ENCODE measurements at regions not wholly inside any gene's neighbourhood (a gene's known extent, or its start where the extent isn't known, plus 50 kb on each side); places are given as distances from the start of the nearest gene placed in this dataset.

- TF ChIP-seq EZH2 (IDR thresholded peaks at IDR 0.05; ENCODE audit: insufficient read depth, poor library complexity, severe bottlenecking) (no peak), EZH2phosphoT487 (IDR thresholded peaks at IDR 0.05; ENCODE audit: insufficient read depth, low read depth) (no peak)
Observed at GRCh38 chr22:48320683-48321451, 1506.8 kb downstream of the BRD1 start.
